ENCODE measurements at regions not wholly inside any gene's neighbourhood (a gene's known extent, or its start where the extent isn't known, plus 50 kb on each side); places are given as distances from the start of the nearest gene placed in this dataset.
A peak's percentile ranks its signal among the peaks of the same experiment; 100 is the strongest.
"Not testable (repeated sequence)": the region's sequence is repeated elsewhere in the genome, so short reads cannot be mapped to it uniquely, and the experiment has no call there.

- no peaks in the 10 kb centered on the region for H3K9me3 Mint-ChIP-seq
- H3K27ac Mint-ChIP-seq = no peak overlapping the region
- H3K36me3 Mint-ChIP-seq (ENCODE audit: low read depth) = no peaks in the 10 kb centered on the region
- H3K27me3 Mint-ChIP-seq = peaks cover 12% of the 10 kb centered on the region
- peaks cover 24% of the 10 kb centered on the region for H3K4me1 Mint-ChIP-seq (ENCODE audit: low read depth)
- no peak overlapping the region for H3K4me3 Mint-ChIP-seq
Measured at GRCh38 chr13:48876289-48876688, 99.4 kb upstream of the FNDC3A start.

- Mint-ChIP-seq H3K9me3 (no peaks in the 10 kb centered on the region), H3K27me3 (peaks cover 4% of the 10 kb centered on the region), H3K27ac (peak overlapping the region; percentile 21), H3K4me3 (peak overlapping the region; percentile 42), H3K4me1 (ENCODE audit: low read depth) (peaks cover 48% of the 10 kb centered on the region), H3K36me3 (ENCODE audit: low read depth) (no peaks in the 10 kb centered on the region)
Measured at GRCh38 chr13:48879432-48879831, 96.3 kb upstream of the FNDC3A start.

- Mint-ChIP-seq H3K27me3 (peaks cover 4% of the 10 kb centered on the region), H3K4me3 (peak overlapping the region; percentile 36)
Measured at GRCh38 chr13:48879854-48880253, 95.9 kb upstream of the FNDC3A start.

GRCh38 chr13:48883786-48884185, 91.9 kb upstream of the FNDC3A start:
- H3K27me3 Mint-ChIP-seq = not testable (repeated sequence)
- peaks cover 66% of the 10 kb centered on the region for H3K4me1 Mint-ChIP-seq (ENCODE audit: low read depth)
- peak overlapping the region; percentile 6 for H3K4me3 Mint-ChIP-seq

More at GRCh38 chr13:48879854-48880253, 95.9 kb upstream of the FNDC3A start:
- Mint-ChIP-seq H3K27ac (peak overlapping the region; percentile 21), H3K36me3 (ENCODE audit: low read depth) (no peaks in the 10 kb centered on the region), H3K9me3 (no peaks in the 10 kb centered on the region), H3K4me1 (ENCODE audit: low read depth) (peaks cover 52% of the 10 kb centered on the region)

GRCh38 chr13:48885027-48885395, 90.7 kb upstream of the FNDC3A start:
- Mint-ChIP-seq H3K27me3 (no peaks in the 10 kb centered on the region), H3K9me3 (no peaks in the 10 kb centered on the region), H3K4me1 (ENCODE audit: low read depth) (peaks cover 64% of the 10 kb centered on the region), H3K36me3 (ENCODE audit: low read depth) (no peaks in the 10 kb centered on the region), H3K27ac (no peak overlapping the region), H3K4me3 (no peak overlapping the region)

More at GRCh38 chr13:48883786-48884185, 91.9 kb upstream of the FNDC3A start:
- peak overlapping the region; percentile 90 for H3K27ac Mint-ChIP-seq
- H3K36me3 Mint-ChIP-seq (ENCODE audit: low read depth); H3K9me3 Mint-ChIP-seq: not testable (repeated sequence)

- H3K36me3 Mint-ChIP-seq (ENCODE audit: low read depth) = peaks cover 4% of the 10 kb centered on the region
- no peaks in the 10 kb centered on the region for H3K9me3 Mint-ChIP-seq
- no peak overlapping the region for H3K4me3 Mint-ChIP-seq
- no peaks in the 10 kb centered on the region for H3K27me3 Mint-ChIP-seq
- peaks cover 64% of the 10 kb centered on the region for H3K4me1 Mint-ChIP-seq (ENCODE audit: low read depth)
- no peak overlapping the region for H3K27ac Mint-ChIP-seq
Measured at GRCh38 chr13:48888613-48889012, 87.1 kb upstream of the FNDC3A start.

- H3K27me3 Mint-ChIP-seq = peaks cover 4% of the 10 kb centered on the region
- no peaks in the 10 kb centered on the region for H3K9me3 Mint-ChIP-seq
- H3K4me3 Mint-ChIP-seq = no peak overlapping the region
- H3K36me3 Mint-ChIP-seq (ENCODE audit: low read depth) = peaks cover 4% of the 10 kb centered on the region
- peaks cover 46% of the 10 kb centered on the region for H3K4me1 Mint-ChIP-seq (ENCODE audit: low read depth)
- peak overlapping the region; percentile 43 for H3K27ac Mint-ChIP-seq
Measured at GRCh38 chr13:48890391-48890790, 85.3 kb upstream of the FNDC3A start.

GRCh38 chr13:48891586-48891985, 84.1 kb upstream of the FNDC3A start:
- Mint-ChIP-seq H3K27ac (peak overlapping the region; percentile 91), H3K4me3 (peak overlapping the region; percentile 10), H3K36me3 (ENCODE audit: low read depth) (peaks cover 4% of the 10 kb centered on the region), H3K9me3 (no peaks in the 10 kb centered on the region), H3K27me3 (peaks cover 4% of the 10 kb centered on the region), H3K4me1 (ENCODE audit: low read depth) (peaks cover 40% of the 10 kb centered on the region)

- Mint-ChIP-seq H3K4me3 (peak overlapping the region; percentile 51), H3K27ac (peak overlapping the region; percentile 91), H3K4me1 (ENCODE audit: low read depth) (peaks cover 40% of the 10 kb centered on the region)
Measured at GRCh38 chr13:48892053-48892687, 83.5 kb upstream of the FNDC3A start.

GRCh38 chr13:48892688-48893075, 83.0 kb upstream of the FNDC3A start:
- Mint-ChIP-seq H3K4me1 (ENCODE audit: low read depth) (peaks cover 40% of the 10 kb centered on the region), H3K36me3 (ENCODE audit: low read depth) (peaks cover 4% of the 10 kb centered on the region), H3K27ac (peak overlapping the region; percentile 91), H3K4me3 (no peak overlapping the region), H3K9me3 (no peaks in the 10 kb centered on the region), H3K27me3 (peaks cover 4% of the 10 kb centered on the region)

More at GRCh38 chr13:48892053-48892687, 83.5 kb upstream of the FNDC3A start:
- peaks cover 4% of the 10 kb centered on the region for H3K27me3 Mint-ChIP-seq
- H3K36me3 Mint-ChIP-seq (ENCODE audit: low read depth) = peaks cover 4% of the 10 kb centered on the region
- no peaks in the 10 kb centered on the region for H3K9me3 Mint-ChIP-seq

GRCh38 chr13:48896312-48896711, 79.4 kb upstream of the FNDC3A start:
- Mint-ChIP-seq H3K27ac (no peak overlapping the region), H3K9me3 (peaks cover 3% of the 10 kb centered on the region), H3K4me3 (no peak overlapping the region), H3K4me1 (ENCODE audit: low read depth) (peaks cover 17% of the 10 kb centered on the region), H3K36me3 (ENCODE audit: low read depth) (peaks cover under 1% of the 10 kb centered on the region), H3K27me3 (peaks cover 28% of the 10 kb centered on the region)

- Mint-ChIP-seq H3K9me3 (peaks cover 3% of the 10 kb centered on the region), H3K4me3 (no peak overlapping the region), H3K27ac (no peak overlapping the region)
Measured at GRCh38 chr13:48901781-48902180, 73.9 kb upstream of the FNDC3A start.

GRCh38 chr13:48902368-48902767, 73.3 kb upstream of the FNDC3A start:
- no peak overlapping the region for H3K4me3 Mint-ChIP-seq
- H3K36me3 Mint-ChIP-seq (ENCODE audit: low read depth) = no peaks in the 10 kb centered on the region
- no peak overlapping the region for H3K27ac Mint-ChIP-seq
- peaks cover 3% of the 10 kb centered on the region for H3K9me3 Mint-ChIP-seq
- no peaks in the 10 kb centered on the region for H3K4me1 Mint-ChIP-seq (ENCODE audit: low read depth)
- H3K27me3 Mint-ChIP-seq = peaks cover 44% of the 10 kb centered on the region

More at GRCh38 chr13:48901781-48902180, 73.9 kb upstream of the FNDC3A start:
- H3K36me3 Mint-ChIP-seq (ENCODE audit: low read depth) = no peaks in the 10 kb centered on the region
- H3K4me1 Mint-ChIP-seq (ENCODE audit: low read depth) = no peaks in the 10 kb centered on the region
- H3K27me3 Mint-ChIP-seq = peaks cover 44% of the 10 kb centered on the region

GRCh38 chr13:48904668-48905290, 70.9 kb upstream of the FNDC3A start:
- no peak overlapping the region for H3K27ac Mint-ChIP-seq
- H3K36me3 Mint-ChIP-seq (ENCODE audit: low read depth) = no peaks in the 10 kb centered on the region
- H3K4me3 Mint-ChIP-seq = no peak overlapping the region
- peaks cover 37% of the 10 kb centered on the region for H3K27me3 Mint-ChIP-seq
- no peaks in the 10 kb centered on the region for H3K9me3 Mint-ChIP-seq
- no peaks in the 10 kb centered on the region for H3K4me1 Mint-ChIP-seq (ENCODE audit: low read depth)

- Mint-ChIP-seq H3K27ac (no peak overlapping the region), H3K4me3 (no peak overlapping the region), H3K27me3 (peaks cover 25% of the 10 kb centered on the region)
Measured at GRCh38 chr13:48906200-48906599, 69.5 kb upstream of the FNDC3A start.

More at GRCh38 chr13:48906200-48906599, 69.5 kb upstream of the FNDC3A start:
- no peaks in the 10 kb centered on the region for H3K4me1 Mint-ChIP-seq (ENCODE audit: low read depth)
- H3K9me3 Mint-ChIP-seq = no peaks in the 10 kb centered on the region
- no peaks in the 10 kb centered on the region for H3K36me3 Mint-ChIP-seq (ENCODE audit: low read depth)

All from stimulated activated naive CD8-positive, alpha-beta T cell treated with anti-CD3 and anti-CD28 coated beads, Interleukin-15, Interleukin-2, amounts not matched to agents 100 ng/mL and 50 ng/mL, for 24 hours (primary cell).